SU-DHL-6 (cell line): ENCODE measurements at regions not wholly inside any gene's neighbourhood (a gene's known extent, or its start where the extent isn't known, plus 50 kb on each side); places are given as distances from the start of the nearest gene placed in this dataset.

ENCODE experiments used
- CTCF ChIP-seq: fragments of 200-600 bp; sonication (generic); IDR thresholded peaks from one replicate; pipeline ENCODE4 v1.5.1; 2017; ENCODE audit warnings: antibody characterized with exemption, mild to moderate bottlenecking, low read length, moderate library complexity; ENCODE audit not compliant: insufficient read depth, poor library complexity, severe bottlenecking
- EZH2phosphoT487 ChIP-seq: fragments of 200-600 bp; sonication (generic), shearing (Covaris generic); conservative IDR thresholded peaks from 2 replicates; pipeline ENCODE4 v1.6.1; 2018; ENCODE audit warnings: mild to moderate bottlenecking, antibody characterized with exemption, low read length, moderate library complexity, mixed read lengths

- TF ChIP-seq CTCF (no peak), EZH2phosphoT487 (no peak)
These were observed 487.2 kb upstream of the REG3G start for GRCh38 chr2:78538322-78538721.
